ENCODE measurements at regions not wholly inside any gene's neighbourhood (a gene's known extent, or its start where the extent isn't known, plus 50 kb on each side); places are given as distances from the start of the nearest gene placed in this dataset.

DNA sequence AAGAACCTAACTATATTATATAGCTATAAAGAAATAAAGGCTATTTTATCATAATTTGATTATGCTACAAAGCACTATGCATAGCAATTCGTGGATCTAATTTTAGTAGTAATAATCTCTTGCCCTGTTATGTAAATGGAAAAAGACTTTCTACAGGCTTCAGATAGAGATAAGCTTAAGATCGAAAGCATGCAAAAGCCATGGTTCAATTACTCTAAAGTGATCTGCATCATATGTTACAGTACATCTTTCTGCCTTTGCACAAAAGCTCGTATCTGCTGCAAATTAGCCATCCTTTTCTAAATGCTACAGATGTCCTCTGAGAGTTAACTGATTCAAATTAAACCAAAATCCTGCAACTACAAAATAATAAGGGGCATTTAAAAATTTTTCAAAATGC, 234.8 kb upstream of the TMEM161B start:
- no peak for TF ChIP-seq CHD2 (IDR thresholded peaks at IDR 0.05; ENCODE audit: borderline replicate concordance, low read depth, low read length)
- TF ChIP-seq ZNF207 (IDR thresholded peaks at IDR 0.05; ENCODE audit: borderline replicate concordance): no peak
- no peak for TF ChIP-seq HCFC1 (IDR thresholded peaks at IDR 0.05; ENCODE audit: low read length)
- TF ChIP-seq HDGF (IDR thresholded peaks at IDR 0.05): no peak
- TF ChIP-seq EZH2 (IDR thresholded peaks at IDR 0.05; ENCODE audit: borderline replicate concordance, control insufficient read depth, low read depth, low read length): no peak
- TF ChIP-seq KAT2A (conservative IDR thresholded peaks at IDR 0.05; ENCODE audit: control insufficient read depth, low read depth, low read length): no peak
- no peak for TF ChIP-seq ETV6 (conservative IDR thresholded peaks at IDR 0.05 in 1 of 2, IDR thresholded peaks at IDR 0.05 in 1 of 2; ENCODE audit: borderline replicate concordance in 1 of 2, low read depth in 1 of 2)
- no peak for TF ChIP-seq BHLHE40 (IDR thresholded peaks at IDR 0.05; ENCODE audit: borderline replicate concordance in 1 of 2, low read depth in 2 of 2, low read length in 1 of 2)
- no peak for TF ChIP-seq CEBPB (IDR thresholded peaks at IDR 0.05; ENCODE audit: borderline replicate concordance in 1 of 2, low read depth in 2 of 2, low read length in 2 of 2)
- TF ChIP-seq ZNF24 (IDR thresholded peaks at IDR 0.05): no peak
- TF ChIP-seq SREBF2 (IDR thresholded peaks at IDR 0.05; ENCODE audit: low read length): no peak
- TF ChIP-seq POLR2A (IDR thresholded peaks at IDR 0.05; ENCODE audit: low read depth, low read length): no peak
- no peak for TF ChIP-seq FOXK2 (IDR thresholded peaks at IDR 0.05)
- no peak for TF ChIP-seq SPI1 (IDR thresholded peaks at IDR 0.05; ENCODE audit: borderline replicate concordance, insufficient read depth, low read depth, low read length)

Data from GM12878 (cell line).